ENCODE measurements at regions not wholly inside any gene's neighbourhood (a gene's known extent, or its start where the extent isn't known, plus 50 kb on each side); places are given as distances from the start of the nearest gene placed in this dataset.

GRCh38 chr5:148949841-148950470 is 112.9 kb downstream of the SH3TC2 start:
- TF ChIP-seq EZH2phosphoT487 (IDR thresholded peaks at IDR 0.05; ENCODE audit: insufficient read depth, low read depth) (no peak), EZH2 (IDR thresholded peaks at IDR 0.05; ENCODE audit: insufficient read depth, poor library complexity, severe bottlenecking) (no peak)
- H3K4me2 ChIP-seq (ENCODE audit: unreplicated experiment), result no peak overlapping the region
- H3K79me2 ChIP-seq (ENCODE audit: insufficient read depth), result no peaks in the 10 kb centered on the region
- no peaks in the 10 kb centered on the region for H3K36me3 ChIP-seq (ENCODE audit: low read depth)
- no peak overlapping the region for H3K4me3 ChIP-seq
- no peak overlapping the region for H3K9ac ChIP-seq
- no peaks in the 10 kb centered on the region for H3K27me3 ChIP-seq (replicated peaks; ENCODE audit: insufficient read depth)
- in situ Hi-C loops (cut with MboI), result no loop called here
- H3K27ac ChIP-seq, result no peak overlapping the region
- H4K20me1 ChIP-seq (ENCODE audit: insufficient read depth), result no peaks in the 10 kb centered on the region
- 0 out of 2 replicates have a peak, but pooled peaks cover 4% of the 10 kb centered on the region for H3F3A ChIP-seq (ENCODE audit: insufficient read depth)
- no peaks in the 10 kb centered on the region for H3K9me2 ChIP-seq (ENCODE audit: insufficient read depth)
- no peaks in the 10 kb centered on the region for H3K9me3 ChIP-seq (ENCODE audit: low read depth)
- DNase-seq, result peak; percentile 57
- no peak overlapping the region for H2AFZ ChIP-seq
- peaks cover 9% of the 10 kb centered on the region; the same call in 1 of the 2 replicates for H3K4me1 ChIP-seq (ENCODE audit: insufficient read depth)
- 33 to 52% methylated on average over 4 of the region's 4 CpGs for WGBS, 2 experiments (ENCODE audit: low coverage in 1 of 2, low lambda C conversion rate in 2 of 2, missing lambda C conversion rate in 2 of 2)

GRCh38 chr5:148950471-148950863 is 112.4 kb downstream of the SH3TC2 start:
- Histone ChIP-seq H3K79me2 (ENCODE audit: insufficient read depth) (no peaks in the 10 kb centered on the region), H3K27ac (no peak overlapping the region), H3K9me3 (ENCODE audit: low read depth) (no peaks in the 10 kb centered on the region), H3K9ac (no peak overlapping the region), H3K4me2 (ENCODE audit: unreplicated experiment) (no peak overlapping the region), H3F3A (ENCODE audit: insufficient read depth) (0 out of 2 replicates have a peak, but pooled peaks cover 4% of the 10 kb centered on the region), H3K4me1 (ENCODE audit: insufficient read depth) (peaks cover 9% of the 10 kb centered on the region; the same call in 1 of the 2 replicates), H3K36me3 (ENCODE audit: low read depth) (no peaks in the 10 kb centered on the region), H2AFZ (no peak overlapping the region), H3K9me2 (ENCODE audit: insufficient read depth) (no peaks in the 10 kb centered on the region), H4K20me1 (ENCODE audit: insufficient read depth) (no peaks in the 10 kb centered on the region), H3K27me3 (replicated peaks; ENCODE audit: insufficient read depth) (no peaks in the 10 kb centered on the region), H3K4me3 (no peak overlapping the region)
- TF ChIP-seq EZH2phosphoT487 (IDR thresholded peaks at IDR 0.05; ENCODE audit: insufficient read depth, low read depth), result no peak
- no peak for TF ChIP-seq EZH2 (IDR thresholded peaks at IDR 0.05; ENCODE audit: insufficient read depth, poor library complexity, severe bottlenecking)
- WGBS, 2 experiments (ENCODE audit: low coverage in 1 of 2, low lambda C conversion rate in 2 of 2, missing lambda C conversion rate in 2 of 2), result 90 to 92% methylated on average over 2 of the region's 2 CpGs
- in situ Hi-C loops (cut with MboI), result no loop called here
- DNase-seq, result no peak

GRCh38 chr5:148950892-148951291 is 112.0 kb downstream of the SH3TC2 start:
- Histone ChIP-seq H4K20me1 (ENCODE audit: insufficient read depth) (no peaks in the 10 kb centered on the region), H3K9ac (no peak overlapping the region), H3K79me2 (ENCODE audit: insufficient read depth) (no peaks in the 10 kb centered on the region), H3K4me3 (no peak overlapping the region), H3K9me2 (ENCODE audit: insufficient read depth) (no peaks in the 10 kb centered on the region), H3F3A (ENCODE audit: insufficient read depth) (0 out of 2 replicates have a peak, but pooled peaks cover 4% of the 10 kb centered on the region), H3K4me1 (ENCODE audit: insufficient read depth) (peaks cover 9% of the 10 kb centered on the region; the same call in 1 of the 2 replicates), H3K27me3 (replicated peaks; ENCODE audit: insufficient read depth) (no peaks in the 10 kb centered on the region), H3K9me3 (ENCODE audit: low read depth) (no peaks in the 10 kb centered on the region), H3K27ac (no peak overlapping the region), H3K36me3 (ENCODE audit: low read depth) (no peaks in the 10 kb centered on the region), H2AFZ (no peak overlapping the region), H3K4me2 (ENCODE audit: unreplicated experiment) (no peak overlapping the region)
- TF ChIP-seq EZH2 (IDR thresholded peaks at IDR 0.05; ENCODE audit: insufficient read depth, poor library complexity, severe bottlenecking), result no peak
- TF ChIP-seq EZH2phosphoT487 (IDR thresholded peaks at IDR 0.05; ENCODE audit: insufficient read depth, low read depth), result no peak
- no peak for DNase-seq
- in situ Hi-C loops (cut with MboI), result no loop called here
- 96% methylated on average over 1 of the region's 1 CpG for WGBS, 2 experiments (ENCODE audit: low coverage in 1 of 2, low lambda C conversion rate in 2 of 2, missing lambda C conversion rate in 2 of 2)

GRCh38 chr5:148951612-148952011 is 111.2 kb downstream of the SH3TC2 start:
- Histone ChIP-seq H3K9me2 (ENCODE audit: insufficient read depth) (no peaks in the 10 kb centered on the region), H3K9ac (no peak overlapping the region), H3K36me3 (ENCODE audit: low read depth) (no peaks in the 10 kb centered on the region), H3K4me3 (no peak overlapping the region), H3K4me1 (ENCODE audit: insufficient read depth) (peaks cover 9% of the 10 kb centered on the region; the same call in 1 of the 2 replicates), H2AFZ (no peak overlapping the region), H4K20me1 (ENCODE audit: insufficient read depth) (no peaks in the 10 kb centered on the region), H3K4me2 (ENCODE audit: unreplicated experiment) (no peak overlapping the region), H3F3A (ENCODE audit: insufficient read depth) (0 out of 2 replicates have a peak, but pooled peaks cover 4% of the 10 kb centered on the region), H3K27me3 (replicated peaks; ENCODE audit: insufficient read depth) (no peaks in the 10 kb centered on the region), H3K79me2 (ENCODE audit: insufficient read depth) (no peaks in the 10 kb centered on the region), H3K9me3 (ENCODE audit: low read depth) (no peaks in the 10 kb centered on the region), H3K27ac (no peak overlapping the region)
- in situ Hi-C loops (cut with MboI), result no loop called here
- WGBS, 2 experiments (ENCODE audit: low coverage in 1 of 2, low lambda C conversion rate in 2 of 2, missing lambda C conversion rate in 2 of 2), result 91 to 95% methylated on average over 3 of the region's 3 CpGs
- DNase-seq, result no peak
- TF ChIP-seq EZH2phosphoT487 (IDR thresholded peaks at IDR 0.05; ENCODE audit: insufficient read depth, low read depth), result no peak
- no peak for TF ChIP-seq EZH2 (IDR thresholded peaks at IDR 0.05; ENCODE audit: insufficient read depth, poor library complexity, severe bottlenecking)

Measured in GM23248 (cell line).